ENCODE measurements at regions not wholly inside any gene's neighbourhood (a gene's known extent, or its start where the extent isn't known, plus 50 kb on each side); places are given as distances from the start of the nearest gene placed in this dataset.
"Not testable (repeated sequence)": the region's sequence is repeated elsewhere in the genome, so short reads cannot be mapped to it uniquely, and the experiment has no call there.

GRCh38 chrY:20042993-20043392 is 298.5 kb upstream of the KDM5D start:
- ATAC-seq (no peak), DNase-seq (ENCODE audit: low spot score) (no peak)
- H3K9me3 Mint-ChIP-seq = peaks cover 44% of the 10 kb centered on the region
- no peak overlapping the region for H3K27ac Mint-ChIP-seq
- no peaks in the 10 kb centered on the region for H3K4me1 Mint-ChIP-seq
- H3K27me3 Mint-ChIP-seq (ENCODE audit: low read depth) = no peaks in the 10 kb centered on the region
- ChIA-PET POLR2A (no interaction called here), CTCF (no interaction called here)
- peaks cover 18% of the 10 kb centered on the region for H3K36me3 Mint-ChIP-seq
- TF ChIP-seq ATF2 (CRISPR knock-in tag; IDR thresholded peaks at IDR 0.05; ENCODE audit: borderline replicate concordance, low read depth) = no peak
- no peak for TF ChIP-seq ATF1 (CRISPR knock-in tag; IDR thresholded peaks at IDR 0.05)
- no peak for TF ChIP-seq NFE2L1 (CRISPR knock-in tag; IDR thresholded peaks at IDR 0.05)
- TF ChIP-seq OVOL2 (CRISPR knock-in tag; IDR thresholded peaks at IDR 0.05; ENCODE audit: borderline replicate concordance) = no peak
- TF ChIP-seq E2F4 (CRISPR knock-in tag; IDR thresholded peaks at IDR 0.05; ENCODE audit: borderline replicate concordance, low read depth) = no peak
- TF ChIP-seq GRHL2 (CRISPR knock-in tag; IDR thresholded peaks at IDR 0.05; ENCODE audit: insufficient replicate concordance, severe bottlenecking) = no peak
- no peak for TF ChIP-seq USF2 (CRISPR knock-in tag; IDR thresholded peaks at IDR 0.05)
- TF ChIP-seq NR3C1 (CRISPR knock-in tag; conservative IDR thresholded peaks at IDR 0.05; ENCODE audit: low read depth) = no peak
- no peak for TF ChIP-seq STAT6 (CRISPR knock-in tag; conservative IDR thresholded peaks at IDR 0.05; ENCODE audit: low read depth)
- no peak for TF ChIP-seq MXD4 (CRISPR knock-in tag; IDR thresholded peaks at IDR 0.05; ENCODE audit: borderline replicate concordance)
- no peak overlapping the region for H3K4me3 Mint-ChIP-seq

- CTCF ChIA-PET = no interaction called here
- ATAC-seq = no peak
- Mint-ChIP-seq H3K9me3 (peaks cover 32% of the 10 kb centered on the region), H3K27me3 (ENCODE audit: low read depth) (no peaks in the 10 kb centered on the region), H3K27ac (no peak overlapping the region), H3K4me1 (no peaks in the 10 kb centered on the region), H3K4me3 (no peak overlapping the region), H3K36me3 (peaks cover 32% of the 10 kb centered on the region)
- POLR2A ChIA-PET = no interaction called here
- no peak for TF ChIP-seq GTF2I (CRISPR knock-in tag; conservative IDR thresholded peaks at IDR 0.05)
- no peak for TF ChIP-seq ARID4B (CRISPR knock-in tag; IDR thresholded peaks at IDR 0.05; ENCODE audit: borderline replicate concordance)
- no peak for TF ChIP-seq ZNF425 (CRISPR knock-in tag; conservative IDR thresholded peaks at IDR 0.05)
- TF ChIP-seq EMX1 (CRISPR knock-in tag; IDR thresholded peaks at IDR 0.05) = no peak
- no peak for TF ChIP-seq ELF4 (CRISPR knock-in tag; IDR thresholded peaks at IDR 0.05; ENCODE audit: low read depth)
- no peak for DNase-seq (ENCODE audit: low spot score)
Observed at GRCh38 chrY:20025676-20026075, 281.1 kb upstream of the KDM5D start.

GRCh38 chrY:19993410-19993809 is 248.9 kb upstream of the KDM5D start:
- ATAC-seq; CTCF ChIA-PET; H3K4me3 Mint-ChIP-seq; H3K27me3 Mint-ChIP-seq (ENCODE audit: low read depth); DNase-seq (ENCODE audit: low spot score); H3K27ac Mint-ChIP-seq; H3K4me1 Mint-ChIP-seq; POLR2A ChIA-PET: not testable (repeated sequence)
- H3K36me3 Mint-ChIP-seq = peaks cover 27% of the 10 kb centered on the region
- peaks cover 40% of the 10 kb centered on the region for H3K9me3 Mint-ChIP-seq

Measured in WTC11 (cell line).